Activated CD8-positive, alpha-beta memory T cell treated with anti-CD3 and anti-CD28 coated beads, Interleukin-2, amount 50 U/mL, for 1 hour (primary cell): ENCODE measurements at regions not wholly inside any gene's neighbourhood (a gene's known extent, or its start where the extent isn't known, plus 50 kb on each side); places are given as distances from the start of the nearest gene placed in this dataset.
"Not testable (repeated sequence)": the region's sequence is repeated elsewhere in the genome, so short reads cannot be mapped to it uniquely, and the experiment has no call there.

ENCODE experiments used
- DNase-seq: peaks from one replicate; pipeline ENCODE4 v3.0.0-alpha.2; 2020; ENCODE audit errors: extremely low read depth

GRCh38 chr6:139712830-139713229 lies 338.4 kb upstream of the CITED2 start:
- DNase-seq, result no peak

- DNase-seq, result no peak
Measured at GRCh38 chr6:139711804-139712585, 337.5 kb upstream of the CITED2 start.

- DNase-seq, result no peak
Measured at GRCh38 chr6:139710556-139710955, 336.1 kb upstream of the CITED2 start.

- no peak for DNase-seq
Measured at GRCh38 chr6:139708337-139709199, 334.1 kb upstream of the CITED2 start.

GRCh38 chr6:139706912-139707311 lies 332.5 kb upstream of the CITED2 start:
- no peak for DNase-seq

- DNase-seq, result no peak
Measured at GRCh38 chr6:139705284-139705683, 330.8 kb upstream of the CITED2 start.

GRCh38 chr6:139703780-139704179 lies 329.3 kb upstream of the CITED2 start:
- no peak for DNase-seq

- no peak for DNase-seq
Measured at GRCh38 chr6:139702706-139703105, 328.3 kb upstream of the CITED2 start.

- no peak for DNase-seq
Measured at GRCh38 chr6:139701695-139702094, 327.2 kb upstream of the CITED2 start.

- no peak for DNase-seq
Measured at GRCh38 chr6:139701003-139701402, 326.6 kb upstream of the CITED2 start.

GRCh38 chr6:139699911-139700310 lies 325.5 kb upstream of the CITED2 start:
- DNase-seq, result no peak

GRCh38 chr6:139699335-139699734 lies 324.9 kb upstream of the CITED2 start:
- no peak for DNase-seq

GRCh38 chr6:139698526-139699176 lies 324.2 kb upstream of the CITED2 start:
- no peak for DNase-seq

GRCh38 chr6:139697856-139698255 lies 323.4 kb upstream of the CITED2 start:
- DNase-seq, result not testable (repeated sequence)

- DNase-seq, result not testable (repeated sequence)
Measured at GRCh38 chr6:139696991-139697390, 322.5 kb upstream of the CITED2 start.

- no peak for DNase-seq
Measured at GRCh38 chr6:139695361-139695760, 320.9 kb upstream of the CITED2 start.

GRCh38 chr6:139693735-139694134 lies 319.3 kb upstream of the CITED2 start:
- DNase-seq, result no peak

GRCh38 chr6:139690007-139690406 lies 315.6 kb upstream of the CITED2 start:
- no peak for DNase-seq

GRCh38 chr6:139687055-139687454 lies 312.6 kb upstream of the CITED2 start:
- no peak for DNase-seq

- DNase-seq, result no peak
Measured at GRCh38 chr6:139686308-139686707, 311.9 kb upstream of the CITED2 start.

GRCh38 chr6:139685009-139685408 lies 310.6 kb upstream of the CITED2 start:
- no peak for DNase-seq

- DNase-seq, result no peak
Measured at GRCh38 chr6:139680819-139681218, 306.4 kb upstream of the CITED2 start.
